Neural cell (in vitro differentiated cells): ENCODE measurements at regions not wholly inside any gene's neighbourhood (a gene's known extent, or its start where the extent isn't known, plus 50 kb on each side); places are given as distances from the start of the nearest gene placed in this dataset.

ENCODE experiments used
- H2AFZ ChIP-seq: fragments of 200-600, 300-800 bp; sonication (generic), shearing (Covaris generic); 2 replicates; pipeline ENCODE4 v1.6.0; 2014; ENCODE audit warnings: low read depth, mild to moderate bottlenecking, antibody characterized with exemption, low read length, moderate library complexity
- H3F3A ChIP-seq: fragments of 200-600 bp; shearing (Covaris generic); 2 replicates; pipeline ENCODE4 v1.6.1; 2016; ENCODE audit warnings: mild to moderate bottlenecking, moderate library complexity, mixed read lengths, antibody characterized with exemption, low read length; ENCODE audit not compliant: insufficient read depth, poor library complexity, severe bottlenecking
- H3K27ac ChIP-seq: fragments of 200-600, 300-800 bp; sonication (generic), shearing (Covaris generic); 2 replicates; pipeline ENCODE4 v1.5.1; 2014; ENCODE audit warnings: mild to moderate bottlenecking, low read length, moderate library complexity
- H3K27me3 ChIP-seq: fragments of 300-800, 200-600 bp; sonication (generic), shearing (Covaris generic); 2 replicates; pipeline ENCODE4 v1.6.0; 2014; ENCODE audit warnings: mild to moderate bottlenecking, low read depth, low read length, moderate library complexity; ENCODE audit not compliant: insufficient read depth
- H3K36me3 ChIP-seq: fragments of 300-800, 200-600 bp; sonication (generic), shearing (Covaris generic); 2 replicates; pipeline ENCODE4 v1.5.1; 2014; ENCODE audit warnings: mild to moderate bottlenecking, antibody characterized with exemption, low read length, moderate library complexity; ENCODE audit not compliant: insufficient read depth
- H3K4me2 ChIP-seq: fragments of 300-800, 200-600 bp; sonication (generic), shearing (Covaris generic); 2 replicates; pipeline ENCODE4 v1.6.0; 2014; ENCODE audit warnings: mild to moderate bottlenecking, low read length
- H3K4me3 ChIP-seq: fragments of 300-800, 200-600 bp; sonication (generic), shearing (Covaris generic); 2 replicates; pipeline ENCODE4 v1.5.1; 2014; ENCODE audit warnings: mild to moderate bottlenecking, low read length, moderate library complexity
- H3K79me2 ChIP-seq: fragments of 200-600 bp; shearing (Covaris generic); replicated peaks from 2 replicates; pipeline ENCODE4 v1.6.0; 2014; ENCODE audit warnings: mild to moderate bottlenecking, low read length, moderate library complexity; ENCODE audit not compliant: insufficient read depth
- H3K9ac ChIP-seq: fragments of 300-800, 200-600 bp; sonication (generic), shearing (Covaris generic); 2 replicates; pipeline ENCODE4 v1.6.1; 2016; ENCODE audit warnings: mild to moderate bottlenecking, low read length, mixed read lengths
- H3K9me2 ChIP-seq: fragments of 200-600 bp; shearing (Covaris generic); 2 replicates; pipeline ENCODE4 v1.6.1; 2016; ENCODE audit warnings: mild to moderate bottlenecking, low read length, mixed read lengths; ENCODE audit not compliant: insufficient read depth
- H3K9me3 ChIP-seq: fragments of 200-600, 300-800 bp; sonication (generic), shearing (Covaris generic); 2 replicates; pipeline ENCODE4 v1.6.1; 2016; ENCODE audit warnings: mild to moderate bottlenecking, mixed run types, low read length, moderate library complexity, mixed read lengths
- H4K20me1 ChIP-seq: fragments of 200-600 bp; shearing (Covaris generic); 2 replicates; pipeline ENCODE4 v1.6.1; 2016; ENCODE audit warnings: mild to moderate bottlenecking, mixed run types; ENCODE audit not compliant: insufficient read depth
- EP300 ChIP-seq: fragments of 450-650 bp; conservative IDR thresholded peaks from 2 replicates; pipeline ENCODE4 v1.6.1; 2014; ENCODE audit warnings: antibody characterized with exemption, mild to moderate bottlenecking, moderate library complexity; ENCODE audit not compliant: poor library complexity, severe bottlenecking
- EZH2 ChIP-seq: fragments of 200-600, 300-800 bp; shearing (Covaris generic), sonication (generic); IDR thresholded peaks from 2 replicates; pipeline ENCODE4 v1.6.1; 2014; ENCODE audit warnings: antibody characterized with exemption, low read length, borderline replicate concordance, mild to moderate bottlenecking; ENCODE audit not compliant: insufficient read depth, poor library complexity, severe bottlenecking
- MXI1 ChIP-seq: fragments of 450-650 bp; conservative IDR thresholded peaks from 2 replicates; pipeline ENCODE4 v1.6.1; 2014; ENCODE audit warnings: antibody characterized with exemption, mild to moderate bottlenecking; ENCODE audit not compliant: poor library complexity, severe bottlenecking
- POLR2AphosphoS5 ChIP-seq: IDR thresholded peaks from 2 replicates; pipeline ENCODE4 v1.6.1; 2012
- RAD21 ChIP-seq: fragments of 450-650 bp; conservative IDR thresholded peaks from 2 replicates; pipeline ENCODE4 v1.6.1; 2014; ENCODE audit warnings: antibody characterized with exemption, mild to moderate bottlenecking, moderate library complexity
- SMC3 ChIP-seq: fragments of 450-650 bp; conservative IDR thresholded peaks from 2 replicates; pipeline ENCODE4 v1.6.1; 2014; ENCODE audit warnings: antibody characterized with exemption, mild to moderate bottlenecking, moderate library complexity; ENCODE audit not compliant: poor library complexity
- TAF1 ChIP-seq: IDR thresholded peaks from 2 replicates; pipeline ENCODE4 v1.6.1; 2012; ENCODE audit warnings: low read depth
- TF ChIP-seq, protein P1 (sequence below): fragments of 450-650 bp; IDR thresholded peaks from 2 replicates; pipeline ENCODE4 v1.5.1; 2014; ENCODE audit warnings: antibody characterized with exemption, mild to moderate bottlenecking, moderate library complexity; ENCODE audit not compliant: poor library complexity, severe bottlenecking
- TF ChIP-seq, protein P2 (sequence below): IDR thresholded peaks from 2 replicates; pipeline ENCODE4 v1.6.1; 2012; ENCODE audit warnings: borderline replicate concordance

DNA sequence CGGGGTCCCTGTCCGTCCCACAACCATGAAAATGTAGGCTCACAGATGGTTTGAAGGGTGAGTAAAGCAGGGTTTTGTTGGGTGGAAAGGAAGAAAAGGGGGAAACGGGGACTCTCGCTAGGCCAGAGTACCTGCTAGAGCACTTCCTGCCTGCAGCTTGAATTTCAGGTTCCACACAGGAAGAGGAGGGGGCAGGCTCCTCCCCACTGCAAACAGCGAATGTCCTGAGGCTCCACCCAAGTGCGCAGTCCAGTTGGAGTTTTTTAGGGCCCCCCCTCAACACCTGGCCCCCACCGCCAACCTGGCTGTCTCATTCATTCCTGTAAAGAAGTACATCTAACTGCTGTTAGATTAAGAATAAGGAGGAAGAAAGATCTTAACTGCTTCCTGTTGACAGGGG lies 414.7 kb downstream of the SH2D4B start:
- no peaks in the 10 kb centered on the region for H4K20me1 ChIP-seq
- no peak overlapping the region for H3K9ac ChIP-seq
- no peak overlapping the region for H3K4me2 ChIP-seq
- H3K36me3 ChIP-seq, result no peaks in the 10 kb centered on the region
- no peaks in the 10 kb centered on the region for H3K9me3 ChIP-seq
- no peak overlapping the region for H2AFZ ChIP-seq
- no peaks in the 10 kb centered on the region for H3K9me2 ChIP-seq
- no peak overlapping the region for H3K4me3 ChIP-seq
- H3F3A ChIP-seq, result no peaks in the 10 kb centered on the region
- no peaks in the 10 kb centered on the region for H3K79me2 ChIP-seq
- TF ChIP-seq EP300 (no peak), SMC3 (no peak), RAD21 (no peak), EZH2 (no peak), POLR2AphosphoS5 (no peak), TAF1 (no peak), MXI1 (no peak)
- TF ChIP-seq, protein P1, sequence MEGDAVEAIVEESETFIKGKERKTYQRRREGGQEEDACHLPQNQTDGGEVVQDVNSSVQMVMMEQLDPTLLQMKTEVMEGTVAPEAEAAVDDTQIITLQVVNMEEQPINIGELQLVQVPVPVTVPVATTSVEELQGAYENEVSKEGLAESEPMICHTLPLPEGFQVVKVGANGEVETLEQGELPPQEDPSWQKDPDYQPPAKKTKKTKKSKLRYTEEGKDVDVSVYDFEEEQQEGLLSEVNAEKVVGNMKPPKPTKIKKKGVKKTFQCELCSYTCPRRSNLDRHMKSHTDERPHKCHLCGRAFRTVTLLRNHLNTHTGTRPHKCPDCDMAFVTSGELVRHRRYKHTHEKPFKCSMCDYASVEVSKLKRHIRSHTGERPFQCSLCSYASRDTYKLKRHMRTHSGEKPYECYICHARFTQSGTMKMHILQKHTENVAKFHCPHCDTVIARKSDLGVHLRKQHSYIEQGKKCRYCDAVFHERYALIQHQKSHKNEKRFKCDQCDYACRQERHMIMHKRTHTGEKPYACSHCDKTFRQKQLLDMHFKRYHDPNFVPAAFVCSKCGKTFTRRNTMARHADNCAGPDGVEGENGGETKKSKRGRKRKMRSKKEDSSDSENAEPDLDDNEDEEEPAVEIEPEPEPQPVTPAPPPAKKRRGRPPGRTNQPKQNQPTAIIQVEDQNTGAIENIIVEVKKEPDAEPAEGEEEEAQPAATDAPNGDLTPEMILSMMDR, result no peak
- TF ChIP-seq, protein P2, sequence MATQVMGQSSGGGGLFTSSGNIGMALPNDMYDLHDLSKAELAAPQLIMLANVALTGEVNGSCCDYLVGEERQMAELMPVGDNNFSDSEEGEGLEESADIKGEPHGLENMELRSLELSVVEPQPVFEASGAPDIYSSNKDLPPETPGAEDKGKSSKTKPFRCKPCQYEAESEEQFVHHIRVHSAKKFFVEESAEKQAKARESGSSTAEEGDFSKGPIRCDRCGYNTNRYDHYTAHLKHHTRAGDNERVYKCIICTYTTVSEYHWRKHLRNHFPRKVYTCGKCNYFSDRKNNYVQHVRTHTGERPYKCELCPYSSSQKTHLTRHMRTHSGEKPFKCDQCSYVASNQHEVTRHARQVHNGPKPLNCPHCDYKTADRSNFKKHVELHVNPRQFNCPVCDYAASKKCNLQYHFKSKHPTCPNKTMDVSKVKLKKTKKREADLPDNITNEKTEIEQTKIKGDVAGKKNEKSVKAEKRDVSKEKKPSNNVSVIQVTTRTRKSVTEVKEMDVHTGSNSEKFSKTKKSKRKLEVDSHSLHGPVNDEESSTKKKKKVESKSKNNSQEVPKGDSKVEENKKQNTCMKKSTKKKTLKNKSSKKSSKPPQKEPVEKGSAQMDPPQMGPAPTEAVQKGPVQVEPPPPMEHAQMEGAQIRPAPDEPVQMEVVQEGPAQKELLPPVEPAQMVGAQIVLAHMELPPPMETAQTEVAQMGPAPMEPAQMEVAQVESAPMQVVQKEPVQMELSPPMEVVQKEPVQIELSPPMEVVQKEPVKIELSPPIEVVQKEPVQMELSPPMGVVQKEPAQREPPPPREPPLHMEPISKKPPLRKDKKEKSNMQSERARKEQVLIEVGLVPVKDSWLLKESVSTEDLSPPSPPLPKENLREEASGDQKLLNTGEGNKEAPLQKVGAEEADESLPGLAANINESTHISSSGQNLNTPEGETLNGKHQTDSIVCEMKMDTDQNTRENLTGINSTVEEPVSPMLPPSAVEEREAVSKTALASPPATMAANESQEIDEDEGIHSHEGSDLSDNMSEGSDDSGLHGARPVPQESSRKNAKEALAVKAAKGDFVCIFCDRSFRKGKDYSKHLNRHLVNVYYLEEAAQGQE, result no peak
- no peaks in the 10 kb centered on the region for H3K27me3 ChIP-seq
- no peak overlapping the region for H3K27ac ChIP-seq

DNA sequence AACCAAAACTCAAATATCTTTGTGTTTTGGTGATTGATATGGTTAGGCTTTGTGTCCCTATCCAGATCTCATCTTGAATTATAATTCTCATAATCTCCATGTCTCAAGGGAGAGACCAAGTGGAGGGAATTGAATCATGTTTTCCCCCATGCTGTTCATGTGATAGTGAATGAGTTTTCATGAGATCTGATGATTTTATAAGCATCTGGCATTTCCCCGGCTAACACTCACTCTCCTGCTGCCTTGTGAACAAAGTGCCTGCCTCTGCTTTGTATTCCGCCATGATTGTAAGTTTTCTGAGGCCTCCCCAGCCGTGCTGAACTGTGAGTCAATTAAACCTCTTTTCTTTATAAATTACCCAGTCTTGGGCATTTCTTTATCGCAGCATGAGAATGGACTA lies 419.5 kb downstream of the SH2D4B start:
- no peaks in the 10 kb centered on the region for H3K79me2 ChIP-seq
- H3K27ac ChIP-seq, result no peak overlapping the region
- TF ChIP-seq, protein P1, result no peak
- H3K36me3 ChIP-seq, result no peaks in the 10 kb centered on the region
- H3K9me2 ChIP-seq, result no peaks in the 10 kb centered on the region
- H2AFZ ChIP-seq, result no peak overlapping the region
- H3F3A ChIP-seq, result no peaks in the 10 kb centered on the region
- H3K4me2 ChIP-seq, result no peak overlapping the region
- no peaks in the 10 kb centered on the region for H3K9me3 ChIP-seq
- no peak overlapping the region for H3K9ac ChIP-seq
- no peak overlapping the region for H3K4me3 ChIP-seq
- no peaks in the 10 kb centered on the region for H3K27me3 ChIP-seq
- no peaks in the 10 kb centered on the region for H4K20me1 ChIP-seq
